GM12865 (cell line): ENCODE measurements at regions not wholly inside any gene's neighbourhood (a gene's known extent, or its start where the extent isn't known, plus 50 kb on each side); places are given as distances from the start of the nearest gene placed in this dataset.

ENCODE experiments used
- DNase-seq: peaks from one replicate; pipeline ENCODE4 v3.0.0; 2010; ENCODE audit warnings: low read depth
- H3K4me3 ChIP-seq: 2 replicates; pipeline ENCODE4 v1.5.1; 2011; ENCODE audit warnings: mild to moderate bottlenecking, low read depth, low read length, control low read depth
- TF ChIP-seq, protein P1 (sequence below): IDR thresholded peaks from 2 replicates; pipeline ENCODE4 v1.5.1; 2011; ENCODE audit warnings: low read length, control low read depth, low read depth, inconsistent platforms; ENCODE audit not compliant: insufficient read depth; ENCODE audit errors: missing control alignments

DNA sequence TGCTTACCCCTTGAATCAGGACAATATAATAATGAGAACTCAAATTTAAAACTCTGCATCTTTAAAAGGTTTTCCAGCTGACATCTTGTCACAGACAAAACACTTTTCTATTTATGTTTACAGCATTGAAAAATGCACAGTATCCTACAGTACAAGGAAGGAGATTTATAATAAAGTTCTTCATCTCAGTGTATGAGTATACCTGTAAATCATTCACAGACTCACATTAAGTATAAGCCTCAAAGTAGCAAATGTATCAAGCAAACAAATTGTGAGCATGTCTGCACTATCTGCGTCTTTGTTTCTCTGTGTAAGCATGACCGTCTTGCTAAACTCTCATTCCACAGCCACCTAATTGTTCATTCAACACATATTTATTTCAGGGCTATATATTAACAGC, 52.8 kb downstream of the PPP1R2C start:
- no peak overlapping the region for H3K4me3 ChIP-seq
- TF ChIP-seq, protein P1, sequence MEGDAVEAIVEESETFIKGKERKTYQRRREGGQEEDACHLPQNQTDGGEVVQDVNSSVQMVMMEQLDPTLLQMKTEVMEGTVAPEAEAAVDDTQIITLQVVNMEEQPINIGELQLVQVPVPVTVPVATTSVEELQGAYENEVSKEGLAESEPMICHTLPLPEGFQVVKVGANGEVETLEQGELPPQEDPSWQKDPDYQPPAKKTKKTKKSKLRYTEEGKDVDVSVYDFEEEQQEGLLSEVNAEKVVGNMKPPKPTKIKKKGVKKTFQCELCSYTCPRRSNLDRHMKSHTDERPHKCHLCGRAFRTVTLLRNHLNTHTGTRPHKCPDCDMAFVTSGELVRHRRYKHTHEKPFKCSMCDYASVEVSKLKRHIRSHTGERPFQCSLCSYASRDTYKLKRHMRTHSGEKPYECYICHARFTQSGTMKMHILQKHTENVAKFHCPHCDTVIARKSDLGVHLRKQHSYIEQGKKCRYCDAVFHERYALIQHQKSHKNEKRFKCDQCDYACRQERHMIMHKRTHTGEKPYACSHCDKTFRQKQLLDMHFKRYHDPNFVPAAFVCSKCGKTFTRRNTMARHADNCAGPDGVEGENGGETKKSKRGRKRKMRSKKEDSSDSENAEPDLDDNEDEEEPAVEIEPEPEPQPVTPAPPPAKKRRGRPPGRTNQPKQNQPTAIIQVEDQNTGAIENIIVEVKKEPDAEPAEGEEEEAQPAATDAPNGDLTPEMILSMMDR: no peak
- DNase-seq: no peak

DNA sequence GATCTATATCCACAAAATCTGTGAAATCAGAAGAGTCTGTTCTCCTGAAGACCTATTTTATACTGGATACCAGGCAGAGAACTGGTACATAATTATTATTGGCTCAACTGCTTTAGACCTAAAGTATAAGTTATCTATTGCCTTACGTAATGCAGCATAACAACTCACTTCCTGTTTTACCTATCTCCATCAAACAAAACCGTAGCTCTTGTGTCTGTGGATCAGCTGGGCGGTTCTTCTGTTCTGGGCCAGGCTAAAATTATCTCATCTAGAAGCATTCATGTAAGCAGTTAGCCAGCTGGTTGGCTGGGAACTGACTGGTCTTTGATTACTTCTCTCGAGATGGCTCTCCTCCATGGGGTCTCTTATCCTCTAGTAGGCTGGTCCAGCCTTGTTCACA, 57.8 kb downstream of the PPP1R2C start:
- TF ChIP-seq, protein P1: no peak
- H3K4me3 ChIP-seq: no peak overlapping the region
- no peak for DNase-seq

DNA sequence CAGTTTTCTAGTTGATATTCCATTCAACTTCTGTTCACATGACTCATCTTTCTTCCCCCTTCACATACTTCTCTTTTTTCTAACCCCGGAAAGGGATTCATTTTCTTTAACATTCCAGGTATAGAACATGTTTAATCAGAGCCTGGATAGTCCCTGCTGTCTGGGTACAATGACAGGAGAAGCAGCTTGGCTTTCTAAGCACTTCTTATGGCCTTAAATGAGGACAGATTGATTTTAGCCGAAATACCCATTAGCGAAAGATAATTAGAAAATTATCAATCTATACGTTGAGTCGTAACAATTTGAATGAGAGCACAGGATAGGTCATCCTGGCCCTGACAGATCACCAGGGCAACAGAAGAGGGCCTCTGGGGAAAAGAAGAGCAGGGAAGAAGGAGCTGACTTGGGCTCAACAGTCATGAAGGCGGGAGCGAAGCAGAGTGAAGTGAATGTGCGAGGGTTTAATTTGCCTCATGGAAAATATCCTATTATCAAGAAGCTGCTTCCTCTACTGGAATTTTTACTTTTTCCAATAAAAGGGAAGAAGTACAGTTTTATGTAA, 62.2 kb downstream of the PPP1R2C start:
- DNase-seq: no peak
- no peak overlapping the region for H3K4me3 ChIP-seq
- TF ChIP-seq, protein P1: no peak

DNA sequence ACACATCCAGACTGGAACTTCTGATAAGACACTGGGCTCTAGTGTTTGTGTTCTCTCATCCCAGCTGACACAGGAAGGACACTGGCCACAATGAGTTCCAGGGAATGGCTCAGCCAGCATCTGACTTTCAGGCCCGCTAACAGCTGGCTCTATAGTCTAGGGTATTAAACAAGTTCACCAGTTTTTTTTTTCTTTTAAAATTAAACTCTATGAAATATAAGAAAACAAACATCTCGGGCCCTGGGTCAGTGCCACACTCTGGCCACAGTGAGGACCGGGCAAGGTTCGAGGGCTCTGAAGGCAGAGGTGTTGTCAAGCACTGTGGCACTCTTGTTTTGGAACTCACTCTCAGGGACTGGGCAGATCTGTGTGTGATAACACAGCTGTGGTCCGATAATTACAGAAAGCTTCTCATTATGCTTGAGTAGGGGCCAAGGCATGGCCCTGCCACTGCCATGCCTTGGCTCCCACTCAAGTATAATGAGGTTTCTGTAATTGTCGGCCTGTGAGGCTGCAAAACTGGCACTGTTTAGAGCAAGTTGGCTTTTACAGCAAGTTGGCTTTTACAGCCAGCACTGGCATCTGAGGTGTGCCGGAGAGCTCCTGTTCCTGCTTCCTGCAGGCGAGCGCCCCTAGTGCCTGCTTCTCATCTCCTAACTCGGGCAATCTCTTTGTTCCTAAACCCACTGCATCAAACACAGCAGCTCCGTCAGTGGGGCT, 62.8 kb downstream of the PPP1R2C start:
- no peak for DNase-seq
- no peak overlapping the region for H3K4me3 ChIP-seq
- TF ChIP-seq, protein P1: no peak

DNA sequence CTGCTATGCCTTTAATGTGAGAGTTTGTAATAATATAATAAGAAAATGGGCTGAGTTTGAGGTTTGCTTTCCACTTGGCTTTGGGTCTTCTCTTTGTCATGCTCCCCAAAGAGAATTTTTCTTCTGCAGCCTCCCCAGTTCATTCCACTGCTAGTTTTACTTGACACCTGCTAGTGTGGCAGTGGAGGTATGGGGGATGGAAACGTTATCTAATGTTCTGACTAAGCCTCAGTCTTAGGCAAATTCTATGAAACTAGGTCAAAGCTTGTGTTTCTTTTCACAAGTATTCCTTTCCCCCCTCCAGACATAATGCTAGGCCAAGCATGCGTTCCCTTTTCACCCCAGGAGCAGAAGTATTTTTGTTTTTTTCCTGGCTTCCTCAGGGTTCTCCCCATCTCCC, 67.5 kb downstream of the PPP1R2C start:
- H3K4me3 ChIP-seq: no peak overlapping the region
- peak; percentile 32 for DNase-seq
- TF ChIP-seq, protein P1: no peak

DNA sequence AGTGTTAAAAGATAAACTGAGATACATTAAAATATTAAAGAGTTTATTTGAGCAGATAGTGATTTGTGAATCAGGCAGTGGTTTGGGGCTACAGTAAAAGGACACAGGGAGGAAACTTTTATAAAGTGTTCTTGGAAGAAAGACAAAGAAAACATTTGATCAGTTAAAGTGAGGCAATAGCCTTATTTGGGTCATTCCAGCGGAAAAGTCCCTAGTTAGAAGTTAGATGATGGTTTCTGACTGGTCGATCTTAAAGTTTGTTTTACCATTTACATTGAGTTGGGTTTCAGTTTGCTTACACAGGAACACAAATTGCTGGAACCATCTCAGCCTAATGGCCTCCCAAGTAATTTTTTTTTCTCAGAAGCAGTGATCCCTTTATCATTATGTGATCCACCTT, 69.7 kb downstream of the PPP1R2C start:
- TF ChIP-seq, protein P1: no peak
- H3K4me3 ChIP-seq: no peak overlapping the region
- no peak for DNase-seq

DNA sequence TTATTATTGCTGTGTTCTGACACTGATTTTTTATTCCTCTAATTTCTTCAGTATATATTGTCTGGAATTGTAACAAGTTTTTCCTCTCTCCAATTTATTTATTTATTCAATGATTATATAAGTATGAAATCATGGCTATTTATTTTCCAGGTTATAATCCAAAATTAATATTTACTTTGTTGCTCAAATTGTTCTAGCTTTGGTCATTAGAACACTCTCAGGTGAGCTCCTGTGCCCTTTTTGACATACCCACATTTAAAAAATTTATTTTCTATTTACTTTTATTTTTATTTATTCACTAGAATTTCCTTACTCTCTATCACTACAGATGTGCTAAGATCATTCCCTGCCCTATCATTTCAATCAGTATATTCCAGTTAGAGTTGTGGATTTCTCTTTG, 70.2 kb downstream of the PPP1R2C start:
- DNase-seq: no peak
- TF ChIP-seq, protein P1: no peak
- no peak overlapping the region for H3K4me3 ChIP-seq
